Left ventricle myocardium superior (tissue), 1 donor: ENCODE measurements at regions not wholly inside any gene's neighbourhood (a gene's known extent, or its start where the extent isn't known, plus 50 kb on each side); places are given as distances from the start of the nearest gene placed in this dataset.
A peak's percentile ranks its signal among the peaks of the same experiment; 100 is the strongest.

ENCODE experiments used
- ATAC-seq: fragments of 200-7000 bp; cut with Tn5 transposase; one replicate; pipeline ENCODE4 v1.9.1; 2020; ENCODE audit warnings: mild to moderate bottlenecking, moderate library complexity
- DNase-seq: peaks from one replicate; pipeline ENCODE4 v3.0.0-alpha.2; 2020
- intact Hi-C: fragments of 100-400 bp; cut with micrococcal nuclease; formaldehyde crosslinking; loops from one replicate; pipeline ENCODE4 v1.11.0; 2022
- donor health status: DM: no; HTN: yes; CAD: no; lungs with severe emphysema.

- no peak for DNase-seq
- no peak for ATAC-seq
- intact Hi-C loops: no loop called here
Measured at GRCh38 chr20:60506061-60506460, 547.8 kb downstream of the CDH26 start.

- DNase-seq (no peak), ATAC-seq (no peak)
- intact Hi-C loops: no loop called here
Measured at GRCh38 chr20:60507087-60507694, 549.0 kb downstream of the CDH26 start.

GRCh38 chr20:60509407-60509806 lies 551.2 kb downstream of the CDH26 start:
- DNase-seq (no peak), ATAC-seq (no peak)
- intact Hi-C loops: no loop called here

DNA sequence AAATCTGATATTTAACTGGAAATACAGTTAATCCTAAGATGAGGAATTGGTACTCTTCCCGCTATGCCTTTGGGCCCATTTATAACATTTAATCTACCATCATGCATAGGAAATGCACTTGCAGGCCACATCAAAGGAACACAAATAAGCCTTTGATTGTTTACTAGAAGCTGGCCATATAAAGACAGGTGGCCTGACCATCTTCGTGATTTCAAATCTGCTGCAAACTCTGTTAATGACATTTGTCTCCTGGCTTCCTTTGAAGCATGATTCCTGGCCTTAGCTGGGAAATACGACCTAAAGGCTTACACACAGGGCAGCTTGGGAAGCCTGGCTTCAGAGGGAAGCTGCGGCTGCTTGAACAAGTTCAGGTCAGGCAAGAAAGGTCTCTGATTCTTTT lies 552.1 kb downstream of the CDH26 start:
- ATAC-seq (no peak), DNase-seq (no peak)
- intact Hi-C loops: no loop called here

- no peak for DNase-seq
- intact Hi-C loops: no loop called here
- ATAC-seq: no peak
Measured at GRCh38 chr20:60512443-60512842, 554.2 kb downstream of the CDH26 start.

GRCh38 chr20:60513141-60513540 lies 554.9 kb downstream of the CDH26 start:
- DNase-seq (no peak), ATAC-seq (no peak)
- intact Hi-C loops: no loop called here

GRCh38 chr20:60516442-60516841 lies 558.2 kb downstream of the CDH26 start:
- intact Hi-C loops: no loop called here

DNA sequence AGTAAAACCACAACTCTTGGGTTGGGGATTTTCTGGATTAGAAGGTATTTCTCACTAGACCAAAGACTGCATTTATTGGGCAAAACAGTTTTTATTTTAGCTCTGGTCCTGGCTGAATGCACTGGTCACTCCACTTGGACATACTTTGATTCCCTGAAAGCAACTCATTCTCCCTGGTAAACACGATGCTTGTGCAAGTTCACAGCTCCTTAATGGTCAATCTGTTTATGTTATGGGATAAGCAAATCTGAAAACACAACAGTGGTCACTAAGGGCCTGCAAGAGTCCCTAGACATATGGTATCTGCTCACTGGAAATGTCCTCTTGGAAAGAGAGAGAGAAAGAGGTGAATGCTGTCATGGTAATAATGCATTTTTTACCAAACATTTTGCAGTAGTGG lies 559.8 kb downstream of the CDH26 start:
- intact Hi-C loops: no loop called here
- DNase-seq: no peak
- no peak for ATAC-seq

More at GRCh38 chr20:60516442-60516841, 558.2 kb downstream of the CDH26 start:
- ATAC-seq (no peak), DNase-seq (no peak)

DNA sequence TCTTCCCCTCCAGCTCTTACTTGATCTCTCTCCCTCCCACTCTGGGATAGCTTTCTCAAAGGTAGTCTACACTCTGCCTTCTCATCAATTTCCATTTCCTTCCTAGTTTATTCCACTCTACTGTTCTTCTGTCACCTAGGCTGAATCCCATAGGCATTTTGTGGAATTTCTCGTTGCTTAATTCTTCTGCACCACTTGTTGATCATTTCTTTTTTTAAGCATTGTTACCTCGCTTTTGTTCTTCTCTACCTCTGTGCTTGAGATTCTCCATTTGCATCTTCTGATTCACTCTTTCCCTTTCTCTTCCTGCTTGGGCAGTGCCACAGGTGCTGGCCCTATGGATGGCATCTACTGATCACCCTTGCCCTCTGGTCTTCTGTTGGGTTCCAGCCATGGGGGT lies 567.2 kb downstream of the CDH26 start:
- intact Hi-C loops: no loop called here
- DNase-seq: no peak
- no peak for ATAC-seq

DNA sequence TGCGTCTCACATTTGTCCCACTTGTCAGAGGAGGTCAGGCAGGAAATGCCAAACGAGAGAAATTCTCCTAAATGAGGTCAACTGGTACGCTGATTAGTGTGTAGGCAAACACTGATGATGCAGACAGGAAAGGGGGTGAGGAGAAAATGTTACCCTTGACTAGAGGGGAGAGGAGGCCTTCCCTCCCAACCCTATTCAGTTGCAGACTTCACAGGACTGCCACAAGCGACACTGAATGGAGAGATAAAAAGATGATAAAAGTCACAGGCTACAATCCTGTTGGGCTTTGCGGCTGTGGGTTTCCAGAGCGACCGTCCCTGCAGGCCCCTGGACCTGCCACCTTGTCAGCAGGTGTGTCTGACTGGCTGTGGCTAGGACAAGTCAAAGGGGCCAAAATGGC lies 569.4 kb downstream of the CDH26 start:
- no peak for DNase-seq
- ATAC-seq: no peak
- intact Hi-C loops: no loop called here

DNA sequence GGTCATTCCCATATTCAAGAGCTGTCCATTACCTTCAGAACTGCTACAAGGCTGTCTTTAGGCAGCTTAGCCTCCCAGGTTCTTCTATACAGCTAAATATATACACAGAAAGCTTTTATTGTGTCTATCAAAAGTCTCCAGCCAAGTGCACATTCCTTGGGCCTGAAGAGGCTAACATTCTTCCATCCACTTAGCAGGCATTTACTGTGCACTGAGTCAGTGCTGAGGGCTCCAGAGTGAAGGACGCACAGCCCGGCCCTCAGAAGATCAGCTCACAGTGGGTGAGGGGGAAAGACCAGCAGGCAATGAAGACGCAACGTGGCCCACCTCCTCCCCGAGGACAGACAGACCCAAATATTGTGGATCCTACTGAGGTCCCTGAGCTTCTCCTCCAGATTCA lies 569.9 kb downstream of the CDH26 start:
- peak; percentile 39 for ATAC-seq
- intact Hi-C loops: no loop called here
- DNase-seq: no peak

DNA sequence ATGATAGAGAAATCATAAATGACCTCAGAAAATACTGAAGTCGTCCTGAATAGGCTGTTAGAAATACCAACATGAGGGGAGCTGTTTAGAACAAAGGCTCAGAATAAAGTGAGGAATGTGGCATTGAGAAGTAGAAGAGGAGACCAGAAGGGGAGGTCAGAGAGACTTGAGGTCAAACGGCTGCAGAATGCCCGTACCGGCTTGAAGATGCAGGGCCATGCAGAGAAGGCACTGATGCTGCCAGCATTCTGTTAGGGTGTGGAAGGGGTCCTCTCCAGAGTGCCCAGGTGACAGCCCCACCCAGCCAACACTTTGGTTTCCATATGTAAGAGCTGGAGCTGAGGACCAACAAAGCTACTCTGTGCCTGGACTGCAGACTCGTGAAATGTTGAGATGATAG lies 570.9 kb downstream of the CDH26 start:
- DNase-seq (no peak), ATAC-seq (no peak)
- intact Hi-C loops: no loop called here

DNA sequence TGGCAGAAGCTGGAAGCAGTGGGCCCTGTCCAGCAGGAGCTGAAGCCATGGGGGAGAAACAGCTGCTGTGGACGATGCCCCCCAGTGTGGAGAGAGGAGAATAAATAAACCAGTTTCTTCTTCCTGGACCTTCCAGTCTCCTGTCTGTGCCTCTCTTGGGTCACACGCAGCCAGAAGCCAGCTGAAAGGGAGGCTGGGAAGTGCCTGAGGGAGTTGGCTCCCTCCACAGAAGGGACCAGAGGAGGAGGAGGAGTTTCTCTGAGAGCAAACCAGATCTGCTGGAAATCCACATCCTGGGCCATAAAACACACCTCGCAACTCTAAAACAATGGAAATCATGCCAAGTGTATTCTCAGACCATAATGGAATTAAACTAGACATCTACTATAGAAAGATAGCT lies 577.0 kb downstream of the CDH26 start:
- intact Hi-C loops: no loop called here
- ATAC-seq (no peak), DNase-seq (no peak)

DNA sequence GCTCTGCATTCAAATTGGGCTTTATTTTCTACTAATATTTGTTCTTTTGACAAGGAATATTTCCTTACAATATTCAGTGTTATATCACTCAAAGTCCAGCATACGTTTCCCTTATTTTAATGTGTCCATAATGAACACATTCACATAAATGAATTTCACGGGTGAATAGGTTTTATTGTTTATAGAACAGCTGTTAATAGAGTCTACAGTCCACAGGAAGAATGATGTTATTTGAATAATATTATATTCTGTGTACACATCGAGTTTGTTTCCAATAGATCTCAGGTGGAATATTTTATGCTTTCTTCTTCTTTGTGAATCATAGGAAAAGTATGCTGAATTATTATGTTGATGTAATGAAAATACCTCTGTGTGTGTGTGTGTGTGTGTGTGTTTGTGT lies 582.4 kb downstream of the CDH26 start:
- DNase-seq (no peak), ATAC-seq (no peak)
- intact Hi-C loops: no loop called here

DNA sequence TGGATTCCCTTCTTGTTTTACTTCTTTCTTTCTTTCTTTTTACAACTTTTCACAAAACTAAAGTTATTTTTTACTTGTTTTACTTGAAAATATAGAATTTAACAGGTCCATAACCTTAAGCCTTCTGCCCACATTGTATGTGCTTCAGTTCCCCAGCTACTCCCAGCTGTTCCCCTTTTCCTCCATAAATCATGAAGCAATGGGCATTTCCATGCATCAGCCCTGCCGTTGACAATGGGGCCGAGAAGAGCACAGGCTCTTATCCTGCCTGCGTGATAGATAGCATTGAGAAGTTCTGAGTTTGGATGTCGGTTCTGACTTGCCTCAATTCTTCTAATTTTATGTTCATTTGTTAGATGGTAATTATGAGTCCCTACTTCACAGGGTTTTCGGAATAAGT lies 583.8 kb downstream of the CDH26 start:
- DNase-seq: no peak
- intact Hi-C loops: no loop called here
- ATAC-seq: no peak

DNA sequence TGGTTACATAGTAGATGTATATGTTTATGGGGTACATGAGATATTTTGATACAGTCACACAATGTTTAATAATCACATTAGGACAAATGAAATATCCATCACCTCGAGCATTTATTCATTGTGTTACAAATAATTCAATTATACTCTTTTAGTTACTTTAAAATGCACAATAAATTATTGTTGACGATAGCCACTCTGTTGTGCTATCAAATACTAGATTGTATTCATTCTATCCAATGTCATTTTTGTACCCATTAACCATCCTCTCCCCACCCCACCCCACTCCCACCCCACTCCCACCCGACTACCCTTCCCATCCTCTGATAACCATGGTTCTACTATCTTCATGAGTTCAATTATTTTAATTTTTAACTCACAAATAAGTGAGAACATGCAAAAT lies 585.4 kb downstream of the CDH26 start:
- intact Hi-C loops: no loop called here
- no peak for DNase-seq
- ATAC-seq: no peak

- DNase-seq (no peak), ATAC-seq (no peak)
- intact Hi-C loops: no loop called here
Measured at GRCh38 chr20:60553095-60553494, 594.9 kb downstream of the CDH26 start.

DNA sequence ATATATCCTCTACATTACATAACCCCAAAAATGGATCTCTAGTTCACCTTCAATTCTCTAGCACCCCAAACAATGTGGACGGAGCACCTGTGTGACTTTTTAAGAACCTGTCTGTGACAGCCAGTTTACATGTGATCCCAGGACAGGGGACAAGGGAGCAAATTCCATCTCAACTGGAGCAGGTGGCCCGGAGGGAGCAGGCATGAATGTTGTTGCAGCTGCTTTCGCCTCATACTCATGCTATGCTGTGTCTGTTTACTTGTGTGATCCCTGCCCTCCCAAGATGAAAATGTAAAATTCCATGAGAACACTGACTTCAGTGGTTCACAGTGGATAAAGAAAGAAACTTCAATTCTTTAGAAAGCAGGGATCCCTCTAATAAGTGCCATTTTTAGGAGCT lies 600.3 kb downstream of the CDH26 start:
- intact Hi-C loops: no loop called here
- ATAC-seq (no peak), DNase-seq (no peak)

DNA sequence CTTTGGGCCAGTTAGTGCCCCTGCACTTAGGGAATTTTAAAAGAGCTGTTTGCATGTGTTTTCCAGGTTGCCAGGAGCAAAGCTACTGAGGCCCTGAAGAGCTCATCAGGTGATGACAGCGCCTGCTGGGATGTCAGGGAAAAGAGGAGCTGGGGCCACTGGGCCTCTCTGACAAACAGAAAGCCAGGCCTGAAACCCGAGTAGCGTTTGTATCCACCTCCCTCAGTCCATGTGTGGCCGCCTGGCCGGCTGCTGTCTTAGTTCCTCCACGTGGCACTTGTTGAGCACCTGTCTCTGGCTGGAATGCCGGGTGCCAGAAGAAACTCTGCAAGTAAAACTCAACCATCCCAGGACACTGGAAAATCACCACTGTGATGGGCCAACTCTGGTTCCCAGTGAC lies 601.2 kb downstream of the CDH26 start:
- intact Hi-C loops: no loop called here
- DNase-seq (no peak), ATAC-seq (peak; percentile 40)

DNA sequence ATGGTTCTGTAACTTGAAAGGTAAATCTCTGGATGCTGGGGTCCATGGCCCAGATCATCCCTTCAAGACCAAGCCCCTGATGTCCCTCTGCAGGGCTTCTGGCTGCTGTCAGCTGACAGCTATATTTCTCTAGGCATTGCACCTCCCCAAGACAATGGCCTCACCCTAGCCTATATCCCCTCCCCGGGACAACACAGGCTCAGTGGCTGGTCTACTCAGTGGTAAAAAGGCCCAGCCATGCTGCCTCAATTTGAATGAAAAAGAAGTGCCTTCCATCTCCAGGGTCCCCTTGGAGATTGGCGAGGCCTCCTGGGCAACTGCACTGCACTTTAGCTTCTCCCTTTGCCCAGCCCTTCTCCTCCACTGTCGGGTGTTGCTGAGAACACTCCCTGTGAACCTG lies 602.8 kb downstream of the CDH26 start:
- no peak for DNase-seq
- intact Hi-C loops: no loop called here
- ATAC-seq: no peak

DNA sequence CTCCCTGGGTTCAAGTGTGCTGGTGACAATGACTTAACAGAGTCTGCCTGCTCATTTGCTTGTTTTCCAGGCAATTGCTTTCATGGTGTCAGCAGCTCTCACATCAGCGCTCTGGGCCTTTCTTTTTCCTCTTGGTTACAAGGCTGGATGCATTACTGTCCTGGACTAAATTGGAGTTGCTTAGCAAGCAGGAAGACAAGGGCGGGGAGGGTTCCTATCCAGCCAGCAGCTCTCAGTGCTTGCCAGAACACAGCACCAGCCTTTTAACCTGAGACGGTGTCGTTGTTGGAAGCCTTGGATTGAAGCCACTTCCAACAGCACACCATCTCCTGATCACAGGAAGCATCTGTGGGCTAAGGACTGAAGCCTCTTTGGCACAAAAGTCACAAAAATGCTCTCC lies 606.9 kb downstream of the CDH26 start:
- intact Hi-C loops: no loop called here
- DNase-seq (no peak), ATAC-seq (peak; percentile 26)

- no peak for ATAC-seq
- intact Hi-C loops: no loop called here
Measured at GRCh38 chr20:60565551-60565950, 607.3 kb downstream of the CDH26 start.

More at GRCh38 chr20:60565551-60565950, 607.3 kb downstream of the CDH26 start:
- DNase-seq: no peak
